Loucy (cell line): ENCODE measurements at regions not wholly inside any gene's neighbourhood (a gene's known extent, or its start where the extent isn't known, plus 50 kb on each side); places are given as distances from the start of the nearest gene placed in this dataset.

Experiments
- H2AFZ ChIP-seq: fragments of 200-600 bp; sonication (generic); 2 replicates; pipeline ENCODE4 v1.6.0; 2016; ENCODE audit warnings: antibody characterized with exemption, mild to moderate bottlenecking, low read length, moderate library complexity
- H3F3A ChIP-seq: fragments of 200-600 bp; 2 replicates; pipeline ENCODE4 v1.6.0; 2016; ENCODE audit warnings: antibody characterized with exemption, low read depth, mild to moderate bottlenecking
- H3K27me3 ChIP-seq: fragments of 200-600 bp; sonication (generic); 2 replicates; pipeline ENCODE4 v1.6.1; 2014; ENCODE audit warnings: low read length, mild to moderate bottlenecking; ENCODE audit not compliant: insufficient read depth, poor library complexity, severe bottlenecking
- H3K36me3 ChIP-seq: fragments of 200-600 bp; sonication (generic); 2 replicates; pipeline ENCODE4 v1.6.1; 2016; ENCODE audit warnings: low read length; ENCODE audit not compliant: insufficient read depth
- H3K4me1 ChIP-seq: fragments of 200-600 bp; sonication (generic); 2 replicates; pipeline ENCODE4 v1.5.1; 2014; ENCODE audit warnings: low read length, mild to moderate bottlenecking; ENCODE audit not compliant: insufficient read depth, poor library complexity, severe bottlenecking
- H3K4me2 ChIP-seq: fragments of 200-600 bp; sonication (generic); 2 replicates; pipeline ENCODE4 v1.6.0; 2014; ENCODE audit warnings: antibody characterized with exemption, low read length, low read depth, mild to moderate bottlenecking; ENCODE audit not compliant: poor library complexity, severe bottlenecking
- H3K4me3 ChIP-seq: fragments of 200-600 bp; sonication (generic); 2 replicates; pipeline ENCODE4 v1.5.1; 2014; ENCODE audit warnings: low read length, mild to moderate bottlenecking, mixed read lengths; ENCODE audit not compliant: poor library complexity, severe bottlenecking
- H3K79me2 ChIP-seq: fragments of 200-600 bp; sonication (generic); 2 replicates; pipeline ENCODE4 v1.6.1; 2014; ENCODE audit warnings: low read length; ENCODE audit not compliant: insufficient read depth
- H3K9ac ChIP-seq: fragments of 200-600 bp; sonication (generic); 2 replicates; pipeline ENCODE4 v1.6.0; 2014; ENCODE audit warnings: mild to moderate bottlenecking, low read depth, low read length, moderate library complexity; ENCODE audit not compliant: poor library complexity, severe bottlenecking
- H3K9me2 ChIP-seq: fragments of 200-600 bp; sonication (generic); replicated peaks from 2 replicates; pipeline ENCODE4 v1.6.1; 2016; ENCODE audit warnings: low read depth, low read length, mixed read lengths
- H3K9me3 ChIP-seq: fragments of 200-600 bp; sonication (generic); 2 replicates; pipeline ENCODE4 v1.6.1; 2014; ENCODE audit warnings: mild to moderate bottlenecking, antibody characterized with exemption, low read length, low read depth; ENCODE audit not compliant: insufficient read depth
- H4K20me1 ChIP-seq: fragments of 200-600 bp; sonication (generic); 2 replicates; pipeline ENCODE4 v1.6.0; 2014; ENCODE audit warnings: antibody characterized with exemption, low read length, mild to moderate bottlenecking; ENCODE audit not compliant: insufficient read depth, poor library complexity, severe bottlenecking
- CTCF ChIP-seq: fragments of 200-600 bp; sonication (generic); conservative IDR thresholded peaks from 2 replicates; pipeline ENCODE4 v1.5.1; 2014; ENCODE audit warnings: mild to moderate bottlenecking, antibody characterized with exemption, low read length
- EZH2phosphoT487 ChIP-seq: fragments of 200-600 bp; IDR thresholded peaks from 2 replicates; pipeline ENCODE4 v1.6.1; 2018; ENCODE audit warnings: antibody characterized with exemption, mild to moderate bottlenecking, moderate library complexity, borderline replicate concordance

DNA sequence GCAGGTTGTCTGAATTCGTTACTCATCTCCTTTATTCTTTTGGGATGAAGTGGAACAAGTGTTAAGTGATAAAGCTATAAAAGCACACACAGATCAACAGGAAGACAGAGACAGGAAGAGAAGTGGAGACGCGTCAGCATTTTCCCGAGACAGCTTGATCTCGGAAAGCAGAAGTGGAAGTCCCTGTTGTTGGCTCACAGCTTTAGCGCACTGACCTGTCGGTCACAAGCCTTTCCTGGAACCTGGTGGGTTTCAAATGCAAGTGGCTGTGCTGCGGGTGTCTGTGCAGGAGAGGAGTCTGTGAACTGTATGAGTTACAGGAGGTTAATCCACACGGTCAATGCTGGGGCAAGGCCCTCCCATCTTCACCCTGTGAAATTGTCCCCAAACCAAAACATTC is 116.6 kb upstream of the PELI1 start:
- Histone ChIP-seq H3K4me3 (no peak overlapping the region), H2AFZ (no peak overlapping the region), H3K4me2 (no peak overlapping the region), H3K79me2 (no peaks in the 10 kb centered on the region), H3K9ac (no peak overlapping the region), H3F3A (no peaks in the 10 kb centered on the region), H4K20me1 (no peaks in the 10 kb centered on the region), H3K9me2 (no peaks in the 10 kb centered on the region), H3K9me3 (no peaks in the 10 kb centered on the region), H3K4me1 (no peaks in the 10 kb centered on the region), H3K27me3 (no peaks in the 10 kb centered on the region), H3K36me3 (no peaks in the 10 kb centered on the region)
- TF ChIP-seq EZH2phosphoT487 (no peak), CTCF (no peak)

DNA sequence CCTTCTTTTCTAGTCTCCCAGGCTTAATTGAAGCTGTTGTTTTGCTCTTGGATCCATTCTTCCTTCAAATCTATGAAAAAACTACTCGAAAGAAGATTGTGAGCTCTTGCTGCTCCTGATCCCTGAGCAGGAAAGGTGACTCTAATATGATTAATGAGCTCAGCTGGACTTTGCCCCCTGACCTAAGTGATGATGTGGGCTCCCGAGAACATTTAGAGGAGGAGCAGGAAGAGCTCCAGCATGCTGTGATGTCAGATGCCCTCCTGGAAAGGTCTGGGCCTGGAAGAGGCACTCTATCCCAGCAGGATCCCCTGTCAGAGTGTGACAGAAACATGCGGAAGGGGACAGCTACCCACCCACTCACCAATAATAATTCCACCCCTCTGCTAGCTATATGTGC is 117.9 kb upstream of the PELI1 start:
- H4K20me1 ChIP-seq: no peaks in the 10 kb centered on the region
- H3K4me1 ChIP-seq: no peaks in the 10 kb centered on the region
- H3K4me2 ChIP-seq: no peak overlapping the region
- no peak overlapping the region for H3K4me3 ChIP-seq
- no peaks in the 10 kb centered on the region for H3K27me3 ChIP-seq
- H3F3A ChIP-seq: no peaks in the 10 kb centered on the region
- TF ChIP-seq CTCF (no peak), EZH2phosphoT487 (no peak)
- no peak overlapping the region for H2AFZ ChIP-seq
- H3K36me3 ChIP-seq: no peaks in the 10 kb centered on the region
- H3K9ac ChIP-seq: no peak overlapping the region
- no peaks in the 10 kb centered on the region for H3K9me3 ChIP-seq
- no peaks in the 10 kb centered on the region for H3K9me2 ChIP-seq
- H3K79me2 ChIP-seq: no peaks in the 10 kb centered on the region

GRCh38 chr2:64262816-64263215 is 118.6 kb upstream of the PELI1 start:
- Histone ChIP-seq H3K36me3 (no peaks in the 10 kb centered on the region), H3K4me1 (no peaks in the 10 kb centered on the region), H3K79me2 (no peaks in the 10 kb centered on the region), H3K27me3 (no peaks in the 10 kb centered on the region), H3K4me2 (no peak overlapping the region), H3K9ac (no peak overlapping the region), H3K4me3 (no peak overlapping the region), H3F3A (no peaks in the 10 kb centered on the region), H2AFZ (no peak overlapping the region), H3K9me3 (no peaks in the 10 kb centered on the region), H4K20me1 (no peaks in the 10 kb centered on the region), H3K9me2 (no peaks in the 10 kb centered on the region)
- TF ChIP-seq CTCF: no peak
- no peak for TF ChIP-seq EZH2phosphoT487
